PFSK-1 (cell line): ENCODE measurements at regions not wholly inside any gene's neighbourhood (a gene's known extent, or its start where the extent isn't known, plus 50 kb on each side); places are given as distances from the start of the nearest gene placed in this dataset.

Experiments
- FOXP2 ChIP-seq: optimal IDR thresholded peaks from 2 replicates; pipeline ENCODE3; 2011; ENCODE audit warnings: borderline replicate concordance, control low read depth, inconsistent platforms; ENCODE audit not compliant: insufficient read depth; ENCODE audit errors: extremely low read length, extremely low read depth
- POLR2AphosphoS5 ChIP-seq: IDR thresholded peaks from 2 replicates; pipeline ENCODE4 v1.6.1; 2012; ENCODE audit warnings: low read depth, mild to moderate bottlenecking, control low read depth, low read length, moderate library complexity
- SIN3A ChIP-seq: IDR thresholded peaks from 2 replicates; pipeline ENCODE4 v1.6.1; 2012; ENCODE audit warnings: mild to moderate bottlenecking, low read length, moderate library complexity, borderline replicate concordance; ENCODE audit not compliant: insufficient read depth
- TAF1 ChIP-seq: IDR thresholded peaks from 2 replicates; pipeline ENCODE4 v1.6.1; 2012; ENCODE audit warnings: low read length, control low read depth, borderline replicate concordance; ENCODE audit not compliant: insufficient read depth
- TF ChIP-seq, protein P1 (sequence below), 2 experiments: IDR thresholded peaks; 2 replicates each; pipeline versions ENCODE4 v1.6.1 to v1.8.0; 2011 to 2012; ENCODE audit warnings: low read depth in 2 of 2, low read length in 2 of 2, control low read depth in 1 of 2, inconsistent platforms in 1 of 2, mild to moderate bottlenecking in 1 of 2, moderate library complexity in 1 of 2; ENCODE audit not compliant: insufficient read depth in 1 of 2

DNA sequence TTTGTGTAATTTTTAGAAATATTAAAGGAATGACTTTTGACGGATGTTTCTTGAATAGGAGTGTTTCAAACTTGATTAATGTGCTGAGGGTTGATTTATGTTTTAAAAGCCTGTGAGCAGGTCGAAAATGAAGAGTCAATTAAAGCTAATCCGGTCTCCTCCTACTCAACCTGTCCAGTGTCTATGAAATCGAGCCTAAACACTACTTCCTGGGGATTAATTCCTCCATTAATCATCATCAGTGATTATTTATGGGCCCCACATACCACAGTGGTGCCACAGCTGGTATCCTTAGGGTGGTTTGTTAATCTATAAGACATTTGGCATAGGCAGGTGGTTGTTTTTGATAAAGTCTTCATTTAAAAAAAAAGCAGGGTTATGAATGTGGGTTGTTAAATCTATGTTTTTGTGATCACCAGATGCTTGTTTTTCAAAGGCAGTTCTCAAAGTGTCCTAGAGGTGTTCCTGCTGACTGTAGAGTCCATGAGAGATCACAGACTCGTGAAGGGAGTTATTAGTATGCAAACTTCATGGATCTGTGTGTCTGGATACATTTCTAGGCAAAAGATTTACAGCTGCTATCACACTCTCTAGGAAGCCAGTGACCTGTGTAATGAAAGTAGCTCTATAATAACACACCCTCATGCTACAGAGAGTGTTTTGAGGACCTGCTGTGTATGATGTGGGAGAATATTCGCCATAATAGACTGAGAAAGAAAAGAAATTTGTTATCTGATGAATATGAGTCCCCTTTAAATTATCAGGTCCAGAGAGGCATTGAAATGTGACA is 308.6 kb downstream of the AKAIN1 start:
- TF ChIP-seq, protein P1, sequence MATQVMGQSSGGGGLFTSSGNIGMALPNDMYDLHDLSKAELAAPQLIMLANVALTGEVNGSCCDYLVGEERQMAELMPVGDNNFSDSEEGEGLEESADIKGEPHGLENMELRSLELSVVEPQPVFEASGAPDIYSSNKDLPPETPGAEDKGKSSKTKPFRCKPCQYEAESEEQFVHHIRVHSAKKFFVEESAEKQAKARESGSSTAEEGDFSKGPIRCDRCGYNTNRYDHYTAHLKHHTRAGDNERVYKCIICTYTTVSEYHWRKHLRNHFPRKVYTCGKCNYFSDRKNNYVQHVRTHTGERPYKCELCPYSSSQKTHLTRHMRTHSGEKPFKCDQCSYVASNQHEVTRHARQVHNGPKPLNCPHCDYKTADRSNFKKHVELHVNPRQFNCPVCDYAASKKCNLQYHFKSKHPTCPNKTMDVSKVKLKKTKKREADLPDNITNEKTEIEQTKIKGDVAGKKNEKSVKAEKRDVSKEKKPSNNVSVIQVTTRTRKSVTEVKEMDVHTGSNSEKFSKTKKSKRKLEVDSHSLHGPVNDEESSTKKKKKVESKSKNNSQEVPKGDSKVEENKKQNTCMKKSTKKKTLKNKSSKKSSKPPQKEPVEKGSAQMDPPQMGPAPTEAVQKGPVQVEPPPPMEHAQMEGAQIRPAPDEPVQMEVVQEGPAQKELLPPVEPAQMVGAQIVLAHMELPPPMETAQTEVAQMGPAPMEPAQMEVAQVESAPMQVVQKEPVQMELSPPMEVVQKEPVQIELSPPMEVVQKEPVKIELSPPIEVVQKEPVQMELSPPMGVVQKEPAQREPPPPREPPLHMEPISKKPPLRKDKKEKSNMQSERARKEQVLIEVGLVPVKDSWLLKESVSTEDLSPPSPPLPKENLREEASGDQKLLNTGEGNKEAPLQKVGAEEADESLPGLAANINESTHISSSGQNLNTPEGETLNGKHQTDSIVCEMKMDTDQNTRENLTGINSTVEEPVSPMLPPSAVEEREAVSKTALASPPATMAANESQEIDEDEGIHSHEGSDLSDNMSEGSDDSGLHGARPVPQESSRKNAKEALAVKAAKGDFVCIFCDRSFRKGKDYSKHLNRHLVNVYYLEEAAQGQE (IDR thresholded peaks at IDR 0.05; ENCODE audit: insufficient read depth in 1 of 2, low read depth in 2 of 2, low read length in 2 of 2), result no peak
- TF ChIP-seq SIN3A, result no peak
- no peak for TF ChIP-seq TAF1
- no peak for TF ChIP-seq FOXP2
- TF ChIP-seq POLR2AphosphoS5, result no peak

DNA sequence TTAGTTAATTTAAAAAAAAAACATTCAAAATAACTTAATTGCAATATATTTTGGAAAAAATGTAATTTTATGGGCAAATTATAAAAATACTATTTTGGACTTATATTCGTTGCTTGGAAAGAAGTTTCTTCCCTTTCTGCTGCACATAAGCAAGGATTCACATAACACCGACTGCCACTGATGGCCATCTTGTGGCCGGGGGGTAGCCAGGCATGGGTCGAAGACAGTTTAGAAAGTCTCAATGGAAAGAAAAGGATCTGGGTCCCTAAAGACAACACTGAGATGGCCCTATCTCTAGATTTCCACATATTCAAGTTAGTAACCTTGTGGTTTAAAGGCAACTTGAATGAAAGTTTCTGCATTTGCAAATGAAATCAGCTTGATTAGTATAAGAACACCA is 318.6 kb downstream of the AKAIN1 start:
- TF ChIP-seq SIN3A (no peak), POLR2AphosphoS5 (no peak), FOXP2 (no peak), TAF1 (no peak)
- TF ChIP-seq, protein P1 (IDR thresholded peaks at IDR 0.05; ENCODE audit: insufficient read depth in 1 of 2, low read depth in 2 of 2, low read length in 2 of 2), result no peak

DNA sequence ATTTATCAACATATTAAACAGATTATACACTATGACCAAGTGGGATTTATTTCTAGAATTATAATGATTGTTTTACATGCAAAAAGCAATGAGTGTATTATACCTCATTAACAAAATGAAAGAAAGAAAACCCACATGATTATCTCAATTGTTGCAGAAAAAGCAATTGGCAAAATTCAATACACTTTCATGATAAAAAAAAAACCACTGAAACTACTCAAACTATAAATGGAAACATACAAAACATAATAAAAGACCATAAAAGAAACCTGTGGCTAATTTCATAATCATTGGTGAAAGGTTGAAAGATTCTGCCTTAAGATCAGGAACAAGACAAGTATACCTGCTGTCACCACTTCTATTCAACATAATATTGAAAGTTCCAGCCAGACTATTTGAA is 325.9 kb downstream of the AKAIN1 start:
- TF ChIP-seq SIN3A (no peak), TAF1 (no peak), FOXP2 (no peak), POLR2AphosphoS5 (no peak)
- TF ChIP-seq, protein P1 (IDR thresholded peaks at IDR 0.05; ENCODE audit: insufficient read depth in 1 of 2, low read depth in 2 of 2, low read length in 2 of 2), result no peak

DNA sequence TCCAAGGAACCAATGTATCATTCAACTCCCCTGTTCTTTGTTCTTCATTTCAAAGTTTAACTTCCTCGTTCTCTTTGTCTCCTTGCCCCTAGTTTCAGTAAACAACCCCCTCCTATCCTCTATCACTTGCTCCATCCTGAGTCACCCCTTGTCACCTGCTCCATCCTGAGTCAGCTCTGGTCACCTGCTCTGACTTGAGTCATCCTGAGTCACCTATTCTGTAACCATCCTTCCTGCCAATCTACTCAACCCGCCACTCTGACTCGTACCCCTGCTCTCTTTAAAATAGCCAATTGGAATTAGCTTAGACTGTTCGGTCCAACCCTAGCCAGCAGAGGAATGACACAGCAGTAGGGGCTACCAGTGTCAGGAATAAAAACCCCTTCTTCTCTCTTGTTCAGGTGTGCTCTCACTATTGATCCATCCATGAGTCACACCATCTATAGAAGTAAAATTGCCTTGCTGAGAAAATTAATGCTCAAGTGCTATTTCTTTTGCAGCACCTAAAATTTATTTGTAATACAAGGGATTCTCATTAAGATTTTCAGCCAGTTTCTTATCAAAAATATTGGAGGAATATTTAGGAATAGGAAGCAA is 326.8 kb downstream of the AKAIN1 start:
- TF ChIP-seq POLR2AphosphoS5, result no peak
- no peak for TF ChIP-seq TAF1
- TF ChIP-seq, protein P1 (IDR thresholded peaks at IDR 0.05; ENCODE audit: insufficient read depth in 1 of 2, low read depth in 2 of 2, low read length in 2 of 2), result no peak
- TF ChIP-seq SIN3A, result no peak
- TF ChIP-seq FOXP2, result no peak
